LNCaP clone FGC (cell line): ENCODE measurements at regions not wholly inside any gene's neighbourhood (a gene's known extent, or its start where the extent isn't known, plus 50 kb on each side); places are given as distances from the start of the nearest gene placed in this dataset.
"Not testable (repeated sequence)": the region's sequence is repeated elsewhere in the genome, so short reads cannot be mapped to it uniquely, and the experiment has no call there.

Experiments
- DNase-seq: peaks from one replicate; pipeline ENCODE4 v3.0.0-alpha.2; 2011; ENCODE audit warnings: low read depth
- H3K4me3 ChIP-seq: 2 replicates; pipeline ENCODE4 v1.5.1; 2011; ENCODE audit warnings: mild to moderate bottlenecking, low read depth, low read length, control low read depth
- CTCF ChIP-seq: IDR thresholded peaks from 2 replicates; pipeline ENCODE4 v1.5.1; 2012; ENCODE audit warnings: mild to moderate bottlenecking; ENCODE audit not compliant: control insufficient read depth, insufficient read depth; ENCODE audit errors: extremely low read depth

GRCh38 chr6:10082385-10082784 lies 332.5 kb downstream of the TFAP2A start:
- TF ChIP-seq CTCF = no peak
- no peak for DNase-seq
- H3K4me3 ChIP-seq = no peak overlapping the region

- H3K4me3 ChIP-seq = no peak overlapping the region
- DNase-seq = no peak
- no peak for TF ChIP-seq CTCF
Measured at GRCh38 chr6:10081957-10082356, 332.9 kb downstream of the TFAP2A start.

- DNase-seq = no peak
- TF ChIP-seq CTCF = no peak
- no peak overlapping the region for H3K4me3 ChIP-seq
Measured at GRCh38 chr6:10081075-10081474, 333.8 kb downstream of the TFAP2A start.

GRCh38 chr6:10080561-10080960 lies 334.3 kb downstream of the TFAP2A start:
- DNase-seq = no peak
- H3K4me3 ChIP-seq = no peak overlapping the region
- no peak for TF ChIP-seq CTCF

- no peak for TF ChIP-seq CTCF
- H3K4me3 ChIP-seq = no peak overlapping the region
- no peak for DNase-seq
Measured at GRCh38 chr6:10078581-10078980, 336.3 kb downstream of the TFAP2A start.

- DNase-seq, H3K4me3 ChIP-seq: not testable (repeated sequence)
Measured at GRCh38 chr6:10074726-10075125, 340.1 kb downstream of the TFAP2A start.

- TF ChIP-seq CTCF = no peak
- no peak for DNase-seq
- no peak overlapping the region for H3K4me3 ChIP-seq
Measured at GRCh38 chr6:10073341-10073740, 341.5 kb downstream of the TFAP2A start.
